Gastrocnemius medialis (tissue), 4 donors: ENCODE measurements at regions not wholly inside any gene's neighbourhood (a gene's known extent, or its start where the extent isn't known, plus 50 kb on each side); places are given as distances from the start of the nearest gene placed in this dataset.

Source experiments
- POLR2A ChIP-seq, 2 donors: fragments of 450-650 bp; IDR thresholded peaks; one replicate each; pipeline ENCODE4 v1.6.1; 2017; ENCODE audit warnings: antibody characterized with exemption in 2 of 2, mild to moderate bottlenecking in 2 of 2, moderate library complexity in 2 of 2
- TF ChIP-seq, protein P1 (sequence below), 5 experiments: fragments of 450-650 bp in 3 of 5; fragments of 200-600 bp in 2 of 5; sonication (generic) in 2 of 5; IDR thresholded peaks in 4 of 5; conservative IDR thresholded peaks in 1 of 5; 1 replicate in 4 of 5; 2 replicates in 1 of 5; pipeline ENCODE4 v1.5.1; 2016 to 2019; ENCODE audit warnings: antibody characterized with exemption in 5 of 5, mild to moderate bottlenecking in 3 of 5, moderate library complexity in 3 of 5

DNA sequence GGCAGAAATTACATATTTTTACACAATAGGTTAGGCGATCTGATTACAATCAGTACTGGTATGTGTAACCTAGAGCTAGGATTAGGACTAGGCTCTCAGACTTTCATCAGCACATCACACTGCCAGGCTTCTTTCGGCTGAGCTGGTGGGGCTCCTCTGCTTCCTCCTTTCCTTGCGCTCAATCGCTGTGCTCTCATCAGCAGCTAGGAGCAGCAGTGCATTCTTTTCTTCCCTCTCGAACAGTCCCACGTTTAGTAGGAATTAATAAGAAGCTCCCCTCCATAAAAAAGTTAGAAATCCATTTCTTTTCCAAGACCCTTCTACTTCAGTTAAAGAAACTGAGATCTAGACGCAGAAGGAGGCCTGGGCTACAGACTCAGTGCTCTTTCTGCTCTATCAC is 350.4 kb downstream of the SPRY1 start:
- TF ChIP-seq, protein P1, sequence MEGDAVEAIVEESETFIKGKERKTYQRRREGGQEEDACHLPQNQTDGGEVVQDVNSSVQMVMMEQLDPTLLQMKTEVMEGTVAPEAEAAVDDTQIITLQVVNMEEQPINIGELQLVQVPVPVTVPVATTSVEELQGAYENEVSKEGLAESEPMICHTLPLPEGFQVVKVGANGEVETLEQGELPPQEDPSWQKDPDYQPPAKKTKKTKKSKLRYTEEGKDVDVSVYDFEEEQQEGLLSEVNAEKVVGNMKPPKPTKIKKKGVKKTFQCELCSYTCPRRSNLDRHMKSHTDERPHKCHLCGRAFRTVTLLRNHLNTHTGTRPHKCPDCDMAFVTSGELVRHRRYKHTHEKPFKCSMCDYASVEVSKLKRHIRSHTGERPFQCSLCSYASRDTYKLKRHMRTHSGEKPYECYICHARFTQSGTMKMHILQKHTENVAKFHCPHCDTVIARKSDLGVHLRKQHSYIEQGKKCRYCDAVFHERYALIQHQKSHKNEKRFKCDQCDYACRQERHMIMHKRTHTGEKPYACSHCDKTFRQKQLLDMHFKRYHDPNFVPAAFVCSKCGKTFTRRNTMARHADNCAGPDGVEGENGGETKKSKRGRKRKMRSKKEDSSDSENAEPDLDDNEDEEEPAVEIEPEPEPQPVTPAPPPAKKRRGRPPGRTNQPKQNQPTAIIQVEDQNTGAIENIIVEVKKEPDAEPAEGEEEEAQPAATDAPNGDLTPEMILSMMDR (IDR thresholded peaks at IDR 0.05 in 4 of 5, conservative IDR thresholded peaks at IDR 0.05 in 1 of 5), result no peak
- TF ChIP-seq POLR2A (IDR thresholded peaks at IDR 0.05), result no peak
